Activated CD4-positive, alpha-beta T cell treated with anti-CD3 and anti-CD28 coated beads, Interleukin-2, amount 50 U/mL, for 48 hours (primary cell): ENCODE measurements at regions not wholly inside any gene's neighbourhood (a gene's known extent, or its start where the extent isn't known, plus 50 kb on each side); places are given as distances from the start of the nearest gene placed in this dataset.

Experiments
- DNase-seq, 2 experiments: peaks; one replicate each; pipeline ENCODE4 v3.0.0-alpha.2; 2020

GRCh38 chr1:29744684-29745490 lies 508.6 kb downstream of the PTPRU start:
- no peak for DNase-seq

- no peak for DNase-seq
Measured at GRCh38 chr1:29743931-29744330, 507.6 kb downstream of the PTPRU start.

DNA sequence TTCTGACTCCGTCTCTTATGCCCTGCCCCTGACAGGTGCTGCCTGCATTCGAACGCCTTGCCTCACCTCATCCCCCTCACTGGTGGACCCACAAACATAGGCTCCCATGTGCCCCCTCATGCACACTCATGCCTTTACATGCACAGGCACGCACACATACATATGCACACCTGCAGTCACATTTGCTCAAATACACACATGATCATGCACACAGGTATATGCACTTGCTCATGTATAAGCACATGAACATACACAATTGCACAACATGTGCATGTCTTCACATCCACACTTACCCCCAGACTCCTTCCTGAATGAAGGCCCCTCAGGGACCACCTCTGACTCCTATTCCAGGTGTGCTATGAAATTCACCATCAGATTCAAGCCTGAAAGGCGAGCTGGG lies 506.9 kb downstream of the PTPRU start:
- DNase-seq = no peak

- no peak for DNase-seq
Measured at GRCh38 chr1:29739176-29739575, 502.9 kb downstream of the PTPRU start.

DNA sequence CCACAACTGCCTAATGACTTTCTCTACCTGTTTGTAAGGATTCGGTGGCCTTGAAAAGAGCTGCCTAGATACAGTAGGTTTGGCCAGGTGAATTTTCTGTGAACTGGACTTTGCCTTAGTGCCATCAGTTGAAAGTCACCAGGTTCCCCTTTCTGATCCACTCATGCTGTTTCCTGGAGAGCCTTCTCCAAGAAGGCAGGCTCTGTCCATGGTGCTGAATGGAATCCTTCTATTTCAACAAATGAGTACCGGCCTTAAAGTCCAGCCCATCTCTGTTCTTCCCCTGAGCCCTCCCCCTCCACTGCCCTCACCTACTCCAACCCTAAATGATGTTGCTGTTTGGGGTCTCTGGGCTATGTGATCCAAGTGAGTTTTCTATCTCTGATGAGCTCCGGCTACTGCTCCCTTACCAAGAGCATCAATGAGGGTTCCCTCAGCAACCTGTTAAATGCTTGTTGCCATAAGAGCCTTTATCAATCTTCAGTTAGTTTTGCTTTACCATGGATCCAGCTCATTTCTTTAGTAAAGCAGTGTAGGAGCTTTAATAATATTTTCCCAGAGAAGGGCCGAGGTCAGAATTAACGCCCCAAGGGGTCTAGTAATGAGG lies 500.4 kb downstream of the PTPRU start:
- peak; percentile 9 to 11 for DNase-seq

GRCh38 chr1:29732453-29732852 lies 496.1 kb downstream of the PTPRU start:
- no peak for DNase-seq

DNA sequence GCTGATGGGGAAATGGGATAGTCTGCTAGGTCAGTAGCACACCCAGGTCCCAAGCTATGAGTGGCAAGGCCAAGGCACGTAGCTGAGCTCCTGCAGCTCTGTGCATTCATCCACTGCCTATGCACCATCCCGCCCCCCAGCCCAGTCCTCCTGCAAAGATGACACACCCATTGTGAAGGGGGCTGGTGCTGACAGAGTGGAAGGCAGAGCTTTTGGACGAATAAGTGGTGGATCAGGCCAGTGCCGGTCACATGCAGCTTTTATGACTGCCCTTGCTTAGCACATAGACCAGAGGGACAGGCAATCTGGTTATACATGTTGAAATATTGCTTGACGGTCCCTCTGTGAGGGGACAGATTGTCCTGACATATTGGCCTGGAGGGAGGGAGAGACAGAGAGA lies 494.3 kb downstream of the PTPRU start:
- DNase-seq = no peak

DNA sequence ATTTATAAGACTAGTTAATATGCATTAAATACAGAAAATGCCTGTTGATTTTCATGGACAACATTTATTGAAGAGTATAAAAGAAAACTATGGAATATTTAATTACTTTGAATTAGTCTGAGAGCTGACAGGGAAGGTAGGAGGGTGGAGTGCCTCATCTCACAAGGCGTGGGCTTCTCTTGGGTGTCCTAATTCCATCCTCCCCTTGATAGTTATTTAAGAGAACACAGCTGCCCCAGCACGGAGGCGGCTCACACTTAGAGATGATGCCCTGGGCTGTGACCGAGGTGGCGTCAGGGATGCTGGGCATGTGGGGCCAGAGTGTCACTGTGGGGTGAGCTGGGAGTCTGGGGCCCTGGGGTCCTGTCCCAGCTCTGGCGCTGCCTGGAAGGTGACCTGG lies 493.0 kb downstream of the PTPRU start:
- no peak for DNase-seq

GRCh38 chr1:29728703-29729102 lies 492.4 kb downstream of the PTPRU start:
- DNase-seq = no peak

DNA sequence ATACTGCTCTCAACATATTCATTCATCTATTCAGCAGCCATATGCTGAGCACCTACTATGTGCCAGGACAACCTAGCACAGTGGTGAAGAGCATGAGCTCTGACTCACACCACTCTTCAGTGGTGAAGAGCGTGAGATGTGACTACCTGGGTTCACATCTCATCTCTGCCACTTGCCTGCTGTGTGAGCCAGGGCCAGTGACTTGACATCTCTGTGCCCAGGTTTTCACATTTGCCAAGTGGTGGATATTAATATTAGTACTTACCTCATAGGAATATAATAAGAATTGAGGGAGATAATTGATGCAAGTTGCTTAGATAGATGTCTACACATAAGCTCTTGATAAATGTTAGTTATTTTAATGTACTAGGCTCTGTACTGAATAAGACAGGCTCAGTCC lies 488.9 kb downstream of the PTPRU start:
- no peak for DNase-seq

- DNase-seq = no peak
Measured at GRCh38 chr1:29722598-29722997, 486.3 kb downstream of the PTPRU start.

GRCh38 chr1:29719253-29719652 lies 482.9 kb downstream of the PTPRU start:
- DNase-seq = peak in 1 of 2 experiments; percentile 11

DNA sequence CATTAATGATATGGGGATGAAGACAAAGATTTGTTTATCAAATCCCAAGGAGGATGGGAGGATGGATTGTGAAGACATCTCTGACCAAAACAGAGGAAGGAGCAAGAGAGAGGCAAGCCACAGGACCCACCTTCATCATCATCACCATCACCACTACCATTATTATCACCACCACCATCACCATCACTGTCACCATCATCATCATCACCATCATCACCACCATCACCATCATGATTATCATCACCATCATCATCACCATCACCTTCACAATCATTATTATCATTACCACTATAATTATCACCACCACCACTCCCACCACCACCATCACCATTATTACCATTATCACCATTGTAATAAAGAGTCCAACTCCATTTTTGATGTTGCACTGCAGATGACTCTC lies 482.5 kb downstream of the PTPRU start:
- DNase-seq = no peak

DNA sequence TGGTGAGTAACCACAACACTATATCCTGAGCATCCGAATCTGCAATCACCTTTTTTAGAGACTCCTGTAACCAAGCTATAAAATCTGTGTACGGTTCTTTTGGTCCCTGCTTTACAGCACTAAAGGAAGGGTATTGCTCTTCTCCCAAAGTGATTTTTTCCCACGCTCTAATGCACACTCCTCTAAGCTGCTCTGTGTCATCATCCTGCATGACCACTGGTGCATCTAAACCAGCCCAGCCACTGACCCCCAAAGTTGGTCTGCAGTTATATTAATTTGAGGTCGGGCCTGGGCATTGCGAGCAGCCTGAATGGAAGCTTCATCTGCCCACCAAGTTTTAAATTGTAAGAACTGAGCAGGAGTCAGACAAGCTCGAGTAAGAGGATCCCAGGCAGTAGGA lies 480.0 kb downstream of the PTPRU start:
- DNase-seq = no peak

GRCh38 chr1:29713857-29714256 lies 477.5 kb downstream of the PTPRU start:
- no peak for DNase-seq

GRCh38 chr1:29712801-29713200 lies 476.5 kb downstream of the PTPRU start:
- no peak for DNase-seq

DNA sequence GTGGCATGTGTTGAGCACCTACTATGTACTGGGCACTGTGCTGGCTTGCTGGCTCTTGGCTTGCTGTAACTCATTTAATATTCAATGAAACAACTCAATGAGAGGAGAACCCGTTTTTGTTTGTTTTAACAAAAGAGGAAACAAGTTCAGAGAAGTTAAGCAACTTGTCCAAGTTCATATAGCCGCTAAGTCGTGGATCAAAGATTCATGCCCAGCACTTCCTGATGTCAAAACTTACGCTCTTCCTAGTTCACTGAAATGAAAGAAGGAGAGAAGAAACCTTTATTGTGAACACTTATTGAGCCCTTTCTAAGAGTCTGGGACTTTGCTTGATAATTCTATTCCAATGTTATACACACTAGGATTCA lies 475.9 kb downstream of the PTPRU start:
- no peak for DNase-seq

GRCh38 chr1:29711582-29712283 lies 475.4 kb downstream of the PTPRU start:
- DNase-seq = peak; percentile 40 to 61

- DNase-seq = peak in 1 of 2 experiments; percentile 10
Measured at GRCh38 chr1:29709704-29710280, 473.5 kb downstream of the PTPRU start.

GRCh38 chr1:29708796-29709703 lies 472.7 kb downstream of the PTPRU start:
- no peak for DNase-seq

DNA sequence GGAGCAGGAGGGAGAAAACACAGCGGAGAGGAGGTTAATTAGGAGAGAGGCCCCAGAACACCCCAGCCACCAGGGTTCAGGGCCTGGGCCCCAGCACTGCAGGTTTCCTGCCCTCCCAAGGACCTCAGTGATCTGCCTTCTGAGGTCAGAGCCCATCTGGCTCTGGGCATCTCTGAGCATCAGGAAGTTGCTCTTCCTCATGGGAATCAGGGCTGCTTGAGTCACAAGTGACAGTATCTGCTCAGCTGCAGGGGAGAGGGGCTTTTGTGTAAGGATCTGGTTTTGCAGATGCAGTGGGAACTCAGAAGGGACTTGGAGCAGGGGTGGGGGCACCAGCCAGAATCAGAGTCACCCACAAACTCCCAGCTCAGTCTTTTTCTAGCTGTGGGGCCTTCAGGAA lies 472.1 kb downstream of the PTPRU start:
- DNase-seq = no peak

GRCh38 chr1:29707796-29708195 lies 471.5 kb downstream of the PTPRU start:
- DNase-seq = no peak

DNA sequence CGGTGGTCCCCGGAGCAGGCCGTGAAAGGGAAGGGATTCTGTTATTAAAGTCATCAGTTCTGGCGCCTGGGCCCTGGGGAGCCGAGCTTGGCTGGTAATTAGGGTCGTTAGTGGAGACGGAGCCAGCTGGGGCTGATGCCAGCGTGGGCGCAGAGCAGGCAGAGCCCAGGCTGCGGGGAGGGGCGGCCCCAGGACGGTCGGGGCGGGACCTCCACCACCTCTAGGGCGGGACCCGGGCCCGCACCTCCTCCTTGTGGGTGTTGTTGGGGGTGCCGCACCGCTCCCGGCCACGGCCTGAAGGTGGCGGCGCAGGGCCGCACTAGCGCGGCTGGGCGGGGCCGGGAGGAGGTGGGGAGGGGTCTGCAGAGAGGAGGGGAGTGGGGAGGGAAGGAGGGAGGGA lies 470.6 kb downstream of the PTPRU start:
- peak; percentile 37 to 48 for DNase-seq
